ENCODE measurements at regions not wholly inside any gene's neighbourhood (a gene's known extent, or its start where the extent isn't known, plus 50 kb on each side); places are given as distances from the start of the nearest gene placed in this dataset.

- no TSS peak for BruUV-seq (replicated peaks)
- Histone ChIP-seq H4K20me1 (ENCODE audit: insufficient read depth, low read length) (no peaks in the 10 kb centered on the region), H2AFZ (ENCODE audit: low read length) (no peak overlapping the region), H3K9me2 (ENCODE audit: insufficient read depth, low read length) (no peaks in the 10 kb centered on the region), H3K4me1 (ENCODE audit: insufficient read depth, low read length, poor library complexity, severe bottlenecking) (no peaks in the 10 kb centered on the region), H3K4me2 (ENCODE audit: low read length) (no peak overlapping the region), H3K9me3 (ENCODE audit: low read length) (no peaks in the 10 kb centered on the region), H3K36me3 (ENCODE audit: insufficient read depth, low read length) (no peaks in the 10 kb centered on the region), H3K27ac (ENCODE audit: low read depth, low read length, poor library complexity, severe bottlenecking) (no peak overlapping the region), H3K4me3 (ENCODE audit: low read depth, low read length, poor library complexity, severe bottlenecking) (no peak overlapping the region), H3K79me2 (ENCODE audit: insufficient read depth, low read depth, low read length) (no peaks in the 10 kb centered on the region)
- CTCF ChIA-PET (ENCODE audit: unreplicated experiment) = no interaction called here
- intact Hi-C loops (cut with micrococcal nuclease; ENCODE audit: unreplicated experiment) = no loop called here
- TF ChIP-seq EZH2phosphoT487 (IDR thresholded peaks at IDR 0.05; ENCODE audit: borderline replicate concordance, low read depth, low read length) (no peak), CTCF (conservative IDR thresholded peaks at IDR 0.05; ENCODE audit: low read length) (peak; percentile 21; the same call in 1 of the 2 replicates)
- POLR2A ChIA-PET = interaction anchor here (0.6 kb wide), 1 partner anchor 513 kb away, joined by 3 read pairs; no protein-coding TSS in a partner anchor
- DNase-seq (ENCODE audit: low spot score) = no peak
These were observed 81.0 kb upstream of the IL2 start for GRCh38 chr4:122537388-122538135.

GRCh38 chr4:122536001-122536400 lies 79.5 kb upstream of the IL2 start:
- H4K20me1 ChIP-seq (ENCODE audit: insufficient read depth, low read length) = no peaks in the 10 kb centered on the region
- ChIA-PET CTCF (ENCODE audit: unreplicated experiment) (no interaction called here), POLR2A (no interaction called here)
- H3K4me3 ChIP-seq (ENCODE audit: low read depth, low read length, poor library complexity, severe bottlenecking) = no peak overlapping the region
- H3K9me2 ChIP-seq (ENCODE audit: insufficient read depth, low read length) = no peaks in the 10 kb centered on the region
- no peaks in the 10 kb centered on the region for H3K79me2 ChIP-seq (ENCODE audit: insufficient read depth, low read depth, low read length)
- no peak overlapping the region for H2AFZ ChIP-seq (ENCODE audit: low read length)
- intact Hi-C loops (cut with micrococcal nuclease; ENCODE audit: unreplicated experiment) = no loop called here
- no peak overlapping the region for H3K4me2 ChIP-seq (ENCODE audit: low read length)
- DNase-seq (ENCODE audit: low spot score) = no peak
- H3K27ac ChIP-seq (ENCODE audit: low read depth, low read length, poor library complexity, severe bottlenecking) = no peak overlapping the region
- H3K36me3 ChIP-seq (ENCODE audit: insufficient read depth, low read length) = no peaks in the 10 kb centered on the region
- H3K4me1 ChIP-seq (ENCODE audit: insufficient read depth, low read length, poor library complexity, severe bottlenecking) = no peaks in the 10 kb centered on the region
- H3K9me3 ChIP-seq (ENCODE audit: low read length) = no peaks in the 10 kb centered on the region
- TF ChIP-seq CTCF (conservative IDR thresholded peaks at IDR 0.05; ENCODE audit: low read length) (no peak), EZH2phosphoT487 (IDR thresholded peaks at IDR 0.05; ENCODE audit: borderline replicate concordance, low read depth, low read length) (no peak)
- no TSS peak for BruUV-seq (replicated peaks)

DNA sequence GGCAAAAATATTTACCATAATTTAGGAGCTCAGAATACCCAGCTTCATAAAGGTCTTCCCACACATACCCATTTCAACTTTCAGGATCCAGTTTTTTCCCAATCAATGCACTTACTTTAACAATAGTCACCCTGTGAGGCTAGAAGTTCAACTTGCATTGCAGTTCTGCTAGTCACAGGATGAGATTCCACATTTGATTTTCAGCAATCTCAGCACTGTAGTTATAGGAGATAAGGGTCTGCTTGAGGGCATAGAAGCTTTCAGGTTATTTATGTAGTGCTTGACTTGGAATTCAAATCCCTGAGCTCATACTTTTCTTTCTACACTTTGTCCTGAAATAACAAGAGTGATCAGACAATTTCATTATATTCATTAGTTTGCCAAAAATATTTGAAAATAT lies 78.3 kb upstream of the IL2 start:
- no peak overlapping the region for H3K27ac ChIP-seq (ENCODE audit: low read depth, low read length, poor library complexity, severe bottlenecking)
- H2AFZ ChIP-seq (ENCODE audit: low read length) = no peak overlapping the region
- no peak for DNase-seq (ENCODE audit: low spot score)
- no peaks in the 10 kb centered on the region for H3K9me2 ChIP-seq (ENCODE audit: insufficient read depth, low read length)
- H3K9me3 ChIP-seq (ENCODE audit: low read length) = no peaks in the 10 kb centered on the region
- H3K4me3 ChIP-seq (ENCODE audit: low read depth, low read length, poor library complexity, severe bottlenecking) = no peak overlapping the region
- intact Hi-C loops (cut with micrococcal nuclease; ENCODE audit: unreplicated experiment) = no loop called here
- H3K36me3 ChIP-seq (ENCODE audit: insufficient read depth, low read length) = no peaks in the 10 kb centered on the region
- BruUV-seq (replicated peaks) = no TSS peak
- H3K4me2 ChIP-seq (ENCODE audit: low read length) = no peak overlapping the region
- no peaks in the 10 kb centered on the region for H4K20me1 ChIP-seq (ENCODE audit: insufficient read depth, low read length)
- no peaks in the 10 kb centered on the region for H3K4me1 ChIP-seq (ENCODE audit: insufficient read depth, low read length, poor library complexity, severe bottlenecking)
- CTCF ChIA-PET (ENCODE audit: unreplicated experiment) = no interaction called here
- TF ChIP-seq EZH2phosphoT487 (IDR thresholded peaks at IDR 0.05; ENCODE audit: borderline replicate concordance, low read depth, low read length) = no peak
- TF ChIP-seq CTCF (conservative IDR thresholded peaks at IDR 0.05; ENCODE audit: low read length) = no peak
- POLR2A ChIA-PET = interaction anchor here (0.6 to 1.5 kb wide), 3 partner anchors 11 to 1195 kb away, joined by 3 read pairs; no protein-coding TSS in a partner anchor
- H3K79me2 ChIP-seq (ENCODE audit: insufficient read depth, low read depth, low read length) = no peaks in the 10 kb centered on the region

All from OCI-LY7 (cell line).